ENCODE measurements at regions not wholly inside any gene's neighbourhood (a gene's known extent, or its start where the extent isn't known, plus 50 kb on each side); places are given as distances from the start of the nearest gene placed in this dataset.

GRCh38 chr2:34567128-34567527 is 968.0 kb upstream of the FAM98A start:
- H3K4me1 ChIP-seq (ENCODE audit: control insufficient read depth in 2 of 3, insufficient read depth in 2 of 3, low read depth in 1 of 3, low read length in 3 of 3) = no peaks in the 10 kb centered on the region
- no peak overlapping the region for H3K27ac ChIP-seq (ENCODE audit: low read depth in 2 of 2, low read length in 2 of 2)
- DNase-seq (no peak), FAIRE-seq (no peak)
- H3K9ac ChIP-seq (ENCODE audit: low read length in 3 of 3) = no peak overlapping the region
- H3K36me3 ChIP-seq (ENCODE audit: control insufficient read depth in 2 of 3, insufficient read depth in 3 of 3, low read length in 3 of 3) = no peaks in the 10 kb centered on the region
- TF ChIP-seq CTCF (IDR thresholded peaks at IDR 0.05; ENCODE audit: borderline replicate concordance, extremely low read depth, insufficient read depth) = no peak
- intact Hi-C loops (cut with DNase I) = no loop called here
- H3K27me3 ChIP-seq (ENCODE audit: control insufficient read depth, insufficient read depth, low read length) = no peaks in the 10 kb centered on the region
- no peaks in the 10 kb centered on the region for H3K9me3 ChIP-seq (ENCODE audit: control insufficient read depth in 2 of 3, insufficient read depth in 1 of 3, low read length in 3 of 3)
- H3K4me3 ChIP-seq (ENCODE audit: low read length in 3 of 3) = no peak overlapping the region

- DNase-seq = no peak
- no peak for TF ChIP-seq CTCF (IDR thresholded peaks at IDR 0.05; ENCODE audit: borderline replicate concordance, extremely low read depth, insufficient read depth)
- no peak for FAIRE-seq
Observed at GRCh38 chr2:34552337-34552736, 953.2 kb upstream of the FAM98A start.

GRCh38 chr2:34549710-34550345 is 950.7 kb upstream of the FAM98A start:
- FAIRE-seq (no peak), DNase-seq (no peak)
- Histone ChIP-seq H3K4me1 (ENCODE audit: control insufficient read depth in 2 of 3, insufficient read depth in 2 of 3, low read depth in 1 of 3, low read length in 3 of 3) (no peaks in the 10 kb centered on the region), H3K27ac (ENCODE audit: low read depth in 2 of 2, low read length in 2 of 2) (no peak overlapping the region), H3K9ac (ENCODE audit: low read length in 3 of 3) (no peak overlapping the region), H3K4me3 (ENCODE audit: low read length in 3 of 3) (no peak overlapping the region), H3K27me3 (ENCODE audit: control insufficient read depth, insufficient read depth, low read length) (no peaks in the 10 kb centered on the region), H3K36me3 (ENCODE audit: control insufficient read depth in 2 of 3, insufficient read depth in 3 of 3, low read length in 3 of 3) (no peaks in the 10 kb centered on the region), H3K9me3 (ENCODE audit: control insufficient read depth in 2 of 3, insufficient read depth in 1 of 3, low read length in 3 of 3) (no peaks in the 10 kb centered on the region)
- no peak for TF ChIP-seq CTCF (IDR thresholded peaks at IDR 0.05; ENCODE audit: borderline replicate concordance, extremely low read depth, insufficient read depth)
- intact Hi-C loops (cut with DNase I) = no loop called here

More at GRCh38 chr2:34552337-34552736, 953.2 kb upstream of the FAM98A start:
- no peak overlapping the region for H3K9ac ChIP-seq (ENCODE audit: low read length in 3 of 3)
- no peak overlapping the region for H3K27ac ChIP-seq (ENCODE audit: low read depth in 2 of 2, low read length in 2 of 2)
- no peaks in the 10 kb centered on the region for H3K27me3 ChIP-seq (ENCODE audit: control insufficient read depth, insufficient read depth, low read length)
- no peak overlapping the region for H3K4me3 ChIP-seq (ENCODE audit: low read length in 3 of 3)
- no peaks in the 10 kb centered on the region for H3K4me1 ChIP-seq (ENCODE audit: control insufficient read depth in 2 of 3, insufficient read depth in 2 of 3, low read depth in 1 of 3, low read length in 3 of 3)
- no peaks in the 10 kb centered on the region for H3K36me3 ChIP-seq (ENCODE audit: control insufficient read depth in 2 of 3, insufficient read depth in 3 of 3, low read length in 3 of 3)
- H3K9me3 ChIP-seq (ENCODE audit: control insufficient read depth in 2 of 3, insufficient read depth in 1 of 3, low read length in 3 of 3) = no peaks in the 10 kb centered on the region
- intact Hi-C loops (cut with DNase I) = no loop called here

GRCh38 chr2:34547900-34548299 is 948.8 kb upstream of the FAM98A start:
- H3K27ac ChIP-seq (ENCODE audit: low read depth in 2 of 2, low read length in 2 of 2) = no peak overlapping the region
- no peak for FAIRE-seq
- intact Hi-C loops (cut with DNase I) = no loop called here
- H3K4me3 ChIP-seq (ENCODE audit: low read length in 3 of 3) = no peak overlapping the region
- DNase-seq = no peak
- no peak overlapping the region for H3K9ac ChIP-seq (ENCODE audit: low read length in 3 of 3)
- TF ChIP-seq CTCF (IDR thresholded peaks at IDR 0.05; ENCODE audit: borderline replicate concordance, extremely low read depth, insufficient read depth) = no peak
- H3K4me1 ChIP-seq (ENCODE audit: control insufficient read depth in 2 of 3, insufficient read depth in 2 of 3, low read depth in 1 of 3, low read length in 3 of 3) = no peaks in the 10 kb centered on the region
- no peaks in the 10 kb centered on the region for H3K9me3 ChIP-seq (ENCODE audit: control insufficient read depth in 2 of 3, insufficient read depth in 1 of 3, low read length in 3 of 3)
- H3K27me3 ChIP-seq (ENCODE audit: control insufficient read depth, insufficient read depth, low read length) = no peaks in the 10 kb centered on the region
- no peaks in the 10 kb centered on the region for H3K36me3 ChIP-seq (ENCODE audit: control insufficient read depth in 2 of 3, insufficient read depth in 3 of 3, low read length in 3 of 3)

All from kidney (tissue), 13 donors.